ENCODE measurements at regions not wholly inside any gene's neighbourhood (a gene's known extent, or its start where the extent isn't known, plus 50 kb on each side); places are given as distances from the start of the nearest gene placed in this dataset.

- H3K4me3 ChIP-seq (ENCODE audit: low read length) = no peak overlapping the region
- H3K9me3 ChIP-seq (ENCODE audit: control insufficient read depth, low read depth, low read length) = no peaks in the 10 kb centered on the region
- DNase-seq = no peak
- H3K27me3 ChIP-seq (ENCODE audit: control insufficient read depth, insufficient read depth, low read length) = no peaks in the 10 kb centered on the region
- H3K36me3 ChIP-seq (ENCODE audit: control insufficient read depth, insufficient read depth, low read length) = no peaks in the 10 kb centered on the region
- H3K4me1 ChIP-seq (ENCODE audit: control insufficient read depth, insufficient read depth, low read length) = no peaks in the 10 kb centered on the region
- no peak overlapping the region for H3K27ac ChIP-seq (ENCODE audit: low read length)
- no CpG with 5 or more reads among the region's 1 CpG for WGBS (ENCODE audit: insufficient coverage, low lambda C conversion rate)
Measured at GRCh38 chr2:22497064-22497463, 887.9 kb upstream of the KLHL29 start.

GRCh38 chr2:22497789-22498188 is 887.2 kb upstream of the KLHL29 start:
- Histone ChIP-seq H3K9me3 (ENCODE audit: control insufficient read depth, low read depth, low read length) (no peaks in the 10 kb centered on the region), H3K4me3 (ENCODE audit: low read length) (no peak overlapping the region), H3K27me3 (ENCODE audit: control insufficient read depth, insufficient read depth, low read length) (no peaks in the 10 kb centered on the region), H3K4me1 (ENCODE audit: control insufficient read depth, insufficient read depth, low read length) (no peaks in the 10 kb centered on the region), H3K27ac (ENCODE audit: low read length) (no peak overlapping the region), H3K36me3 (ENCODE audit: control insufficient read depth, insufficient read depth, low read length) (no peaks in the 10 kb centered on the region)
- no peak for DNase-seq
- no CpG with 5 or more reads among the region's 3 CpGs for WGBS (ENCODE audit: insufficient coverage, low lambda C conversion rate)

- Histone ChIP-seq H3K4me3 (ENCODE audit: low read length) (no peak overlapping the region), H3K36me3 (ENCODE audit: control insufficient read depth, insufficient read depth, low read length) (no peaks in the 10 kb centered on the region), H3K9me3 (ENCODE audit: control insufficient read depth, low read depth, low read length) (no peaks in the 10 kb centered on the region), H3K27ac (ENCODE audit: low read length) (no peak overlapping the region), H3K27me3 (ENCODE audit: control insufficient read depth, insufficient read depth, low read length) (no peaks in the 10 kb centered on the region), H3K4me1 (ENCODE audit: control insufficient read depth, insufficient read depth, low read length) (no peaks in the 10 kb centered on the region)
- DNase-seq = no peak
- WGBS (ENCODE audit: insufficient coverage, low lambda C conversion rate) = no CpG with 5 or more reads among the region's 4 CpGs
Measured at GRCh38 chr2:22499082-22499839, 885.7 kb upstream of the KLHL29 start.

- H3K36me3 ChIP-seq (ENCODE audit: control insufficient read depth, insufficient read depth, low read length) = no peaks in the 10 kb centered on the region
- H3K9me3 ChIP-seq (ENCODE audit: control insufficient read depth, low read depth, low read length) = no peaks in the 10 kb centered on the region
- DNase-seq = no peak
- H3K4me1 ChIP-seq (ENCODE audit: control insufficient read depth, insufficient read depth, low read length) = no peaks in the 10 kb centered on the region
- WGBS (ENCODE audit: insufficient coverage, low lambda C conversion rate) = no CpG with 5 or more reads among the region's 1 CpG
- H3K27ac ChIP-seq (ENCODE audit: low read length) = no peak overlapping the region
- H3K4me3 ChIP-seq (ENCODE audit: low read length) = no peak overlapping the region
- H3K27me3 ChIP-seq (ENCODE audit: control insufficient read depth, insufficient read depth, low read length) = no peaks in the 10 kb centered on the region
Measured at GRCh38 chr2:22500555-22500935, 884.4 kb upstream of the KLHL29 start.

- no peaks in the 10 kb centered on the region for H3K27me3 ChIP-seq (ENCODE audit: control insufficient read depth, insufficient read depth, low read length)
- H3K4me1 ChIP-seq (ENCODE audit: control insufficient read depth, insufficient read depth, low read length) = no peaks in the 10 kb centered on the region
- H3K27ac ChIP-seq (ENCODE audit: low read length) = no peak overlapping the region
- no peak for DNase-seq
- no CpG with 5 or more reads among the region's 2 CpGs for WGBS (ENCODE audit: insufficient coverage, low lambda C conversion rate)
- H3K36me3 ChIP-seq (ENCODE audit: control insufficient read depth, insufficient read depth, low read length) = no peaks in the 10 kb centered on the region
- no peaks in the 10 kb centered on the region for H3K9me3 ChIP-seq (ENCODE audit: control insufficient read depth, low read depth, low read length)
- no peak overlapping the region for H3K4me3 ChIP-seq (ENCODE audit: low read length)
Measured at GRCh38 chr2:22501851-22502250, 883.1 kb upstream of the KLHL29 start.

- Histone ChIP-seq H3K36me3 (ENCODE audit: control insufficient read depth, insufficient read depth, low read length) (no peaks in the 10 kb centered on the region), H3K27ac (ENCODE audit: low read length) (no peak overlapping the region), H3K4me3 (ENCODE audit: low read length) (no peak overlapping the region), H3K27me3 (ENCODE audit: control insufficient read depth, insufficient read depth, low read length) (no peaks in the 10 kb centered on the region), H3K9me3 (ENCODE audit: control insufficient read depth, low read depth, low read length) (no peaks in the 10 kb centered on the region), H3K4me1 (ENCODE audit: control insufficient read depth, insufficient read depth, low read length) (no peaks in the 10 kb centered on the region)
- WGBS (ENCODE audit: insufficient coverage, low lambda C conversion rate) = 87% methylated on average over 3 of the region's 4 CpGs
- DNase-seq = no peak
Measured at GRCh38 chr2:22513563-22513962, 871.4 kb upstream of the KLHL29 start.

- DNase-seq = no peak
- Histone ChIP-seq H3K27ac (ENCODE audit: low read length) (no peak overlapping the region), H3K4me1 (ENCODE audit: control insufficient read depth, insufficient read depth, low read length) (no peaks in the 10 kb centered on the region), H3K27me3 (ENCODE audit: control insufficient read depth, insufficient read depth, low read length) (no peaks in the 10 kb centered on the region), H3K9me3 (ENCODE audit: control insufficient read depth, low read depth, low read length) (no peaks in the 10 kb centered on the region), H3K36me3 (ENCODE audit: control insufficient read depth, insufficient read depth, low read length) (no peaks in the 10 kb centered on the region), H3K4me3 (ENCODE audit: low read length) (no peak overlapping the region)
- 29% methylated on average over 1 of the region's 1 CpG for WGBS (ENCODE audit: insufficient coverage, low lambda C conversion rate)
Measured at GRCh38 chr2:22517141-22517540, 867.8 kb upstream of the KLHL29 start.

GRCh38 chr2:22518641-22519040 is 866.3 kb upstream of the KLHL29 start:
- Histone ChIP-seq H3K4me1 (ENCODE audit: control insufficient read depth, insufficient read depth, low read length) (no peaks in the 10 kb centered on the region), H3K27ac (ENCODE audit: low read length) (no peak overlapping the region), H3K27me3 (ENCODE audit: control insufficient read depth, insufficient read depth, low read length) (no peaks in the 10 kb centered on the region), H3K4me3 (ENCODE audit: low read length) (no peak overlapping the region), H3K36me3 (ENCODE audit: control insufficient read depth, insufficient read depth, low read length) (no peaks in the 10 kb centered on the region), H3K9me3 (ENCODE audit: control insufficient read depth, low read depth, low read length) (no peaks in the 10 kb centered on the region)
- no peak for DNase-seq

- WGBS (ENCODE audit: insufficient coverage, low lambda C conversion rate) = 94% methylated on average over 2 of the region's 8 CpGs
- H3K36me3 ChIP-seq (ENCODE audit: control insufficient read depth, insufficient read depth, low read length) = no peaks in the 10 kb centered on the region
Measured at GRCh38 chr2:22520369-22521288, 864.4 kb upstream of the KLHL29 start.

GRCh38 chr2:22521620-22522019 is 863.4 kb upstream of the KLHL29 start:
- no peaks in the 10 kb centered on the region for H3K36me3 ChIP-seq (ENCODE audit: control insufficient read depth, insufficient read depth, low read length)
- H3K9me3 ChIP-seq (ENCODE audit: control insufficient read depth, low read depth, low read length) = no peaks in the 10 kb centered on the region
- DNase-seq = no peak
- no peak overlapping the region for H3K4me3 ChIP-seq (ENCODE audit: low read length)
- H3K27ac ChIP-seq (ENCODE audit: low read length) = no peak overlapping the region
- no peaks in the 10 kb centered on the region for H3K27me3 ChIP-seq (ENCODE audit: control insufficient read depth, insufficient read depth, low read length)
- H3K4me1 ChIP-seq (ENCODE audit: control insufficient read depth, insufficient read depth, low read length) = no peaks in the 10 kb centered on the region

More at GRCh38 chr2:22520369-22521288, 864.4 kb upstream of the KLHL29 start:
- DNase-seq = no peak
- Histone ChIP-seq H3K27me3 (ENCODE audit: control insufficient read depth, insufficient read depth, low read length) (no peaks in the 10 kb centered on the region), H3K4me3 (ENCODE audit: low read length) (no peak overlapping the region), H3K4me1 (ENCODE audit: control insufficient read depth, insufficient read depth, low read length) (no peaks in the 10 kb centered on the region), H3K9me3 (ENCODE audit: control insufficient read depth, low read depth, low read length) (no peaks in the 10 kb centered on the region), H3K27ac (ENCODE audit: low read length) (no peak overlapping the region)

- no peak overlapping the region for H3K27ac ChIP-seq (ENCODE audit: low read length)
- no peaks in the 10 kb centered on the region for H3K9me3 ChIP-seq (ENCODE audit: control insufficient read depth, low read depth, low read length)
- DNase-seq = no peak
- no peaks in the 10 kb centered on the region for H3K27me3 ChIP-seq (ENCODE audit: control insufficient read depth, insufficient read depth, low read length)
- no peaks in the 10 kb centered on the region for H3K4me1 ChIP-seq (ENCODE audit: control insufficient read depth, insufficient read depth, low read length)
- no peak overlapping the region for H3K4me3 ChIP-seq (ENCODE audit: low read length)
- H3K36me3 ChIP-seq (ENCODE audit: control insufficient read depth, insufficient read depth, low read length) = no peaks in the 10 kb centered on the region
Measured at GRCh38 chr2:22525681-22526080, 859.3 kb upstream of the KLHL29 start.
